Hepatocyte (in vitro differentiated cells): ENCODE measurements at regions not wholly inside any gene's neighbourhood (a gene's known extent, or its start where the extent isn't known, plus 50 kb on each side); places are given as distances from the start of the nearest gene placed in this dataset.

Experiments used
- DNase-seq: peaks from one replicate; pipeline ENCODE4 v3.0.0-alpha.2; 2016; ENCODE audit warnings: low spot score
- H2AFZ ChIP-seq: fragments of 200-600 bp; sonication (generic); 2 replicates; pipeline ENCODE4 v1.6.0; 2016; ENCODE audit warnings: antibody characterized with exemption, mild to moderate bottlenecking
- H3K27ac ChIP-seq: fragments of 200-600 bp; sonication (generic); 2 replicates; pipeline ENCODE4 v1.5.1; 2016; ENCODE audit warnings: mild to moderate bottlenecking
- H3K27me3 ChIP-seq: fragments of 200-600 bp; sonication (generic); 2 replicates; pipeline ENCODE4 v1.6.1; 2016
- H3K36me3 ChIP-seq: fragments of 200-600 bp; sonication (generic); replicated peaks from 2 replicates; pipeline ENCODE4 v1.5.1; 2016; ENCODE audit warnings: low read depth; ENCODE audit not compliant: insufficient read depth
- H3K4me1 ChIP-seq: fragments of 200-600 bp; sonication (generic); 2 replicates; pipeline ENCODE4 v1.5.1; 2016; ENCODE audit warnings: mild to moderate bottlenecking, moderate library complexity; ENCODE audit not compliant: insufficient read depth
- H3K4me2 ChIP-seq: fragments of 200-600 bp; sonication (generic); 2 replicates; pipeline ENCODE4 v1.6.0; 2016
- H3K4me3 ChIP-seq: fragments of 200-600 bp; sonication (generic); 2 replicates; pipeline ENCODE4 v1.5.1; 2016; ENCODE audit warnings: mild to moderate bottlenecking
- H3K79me2 ChIP-seq: fragments of 200-600 bp; sonication (generic); 2 replicates; pipeline ENCODE4 v1.6.0; 2017; ENCODE audit warnings: mild to moderate bottlenecking
- H3K9me2 ChIP-seq: fragments of 200-600 bp; sonication (generic); replicated peaks from 2 replicates; pipeline ENCODE4 v1.6.0; 2017; ENCODE audit warnings: mild to moderate bottlenecking; ENCODE audit not compliant: insufficient read depth
- H3K9me3 ChIP-seq: fragments of 200-600 bp; sonication (generic); 2 replicates; pipeline ENCODE4 v1.5.1; 2016; ENCODE audit warnings: low read depth, mild to moderate bottlenecking
- H4K20me1 ChIP-seq: fragments of 200-600 bp; sonication (generic); 2 replicates; pipeline ENCODE4 v1.6.0; 2016; ENCODE audit warnings: mild to moderate bottlenecking; ENCODE audit not compliant: insufficient read depth, poor library complexity, severe bottlenecking
- CTCF ChIP-seq: fragments of 200-600 bp; sonication (generic); IDR thresholded peaks from 2 replicates; pipeline ENCODE4 v1.5.1; 2016; ENCODE audit warnings: antibody characterized with exemption, mild to moderate bottlenecking; ENCODE audit not compliant: poor library complexity
- EZH2 ChIP-seq: fragments of 200-600 bp; sonication (generic); IDR thresholded peaks from 2 replicates; pipeline ENCODE4 v1.6.1; 2016; ENCODE audit warnings: antibody characterized with exemption, mild to moderate bottlenecking, borderline replicate concordance
- EZH2phosphoT487 ChIP-seq: fragments of 200-600 bp; sonication (generic); IDR thresholded peaks from one replicate; pipeline ENCODE4 v1.6.1; 2018; ENCODE audit warnings: antibody characterized with exemption, mild to moderate bottlenecking, low read depth, moderate library complexity; ENCODE audit not compliant: unreplicated experiment, severe bottlenecking
- WGBS: methylation state at CpG from one replicate; pipeline ENCODE4 v1.1.6; 2016; ENCODE audit warnings: low lambda C conversion rate; ENCODE audit errors: missing lambda C conversion rate; 5-methylcytosine and 5-hydroxymethylcytosine counted together

GRCh38 chr15:37359101-37359892 is 258.9 kb upstream of the MEIS2 start:
- no peak for TF ChIP-seq EZH2
- no peak for TF ChIP-seq CTCF
- TF ChIP-seq EZH2phosphoT487 = no peak
- Histone ChIP-seq H3K9me3 (no peaks in the 10 kb centered on the region), H3K27me3 (no peaks in the 10 kb centered on the region), H2AFZ (no peak overlapping the region), H4K20me1 (no peaks in the 10 kb centered on the region), H3K27ac (no peak overlapping the region), H3K4me3 (no peak overlapping the region), H3K9me2 (no peaks in the 10 kb centered on the region), H3K79me2 (no peaks in the 10 kb centered on the region), H3K4me2 (no peak overlapping the region), H3K4me1 (no peaks in the 10 kb centered on the region), H3K36me3 (no peaks in the 10 kb centered on the region)
- WGBS = 86% methylated on average over 8 of the region's 8 CpGs
- no peak for DNase-seq

- no peak overlapping the region for H2AFZ ChIP-seq
- H4K20me1 ChIP-seq = no peaks in the 10 kb centered on the region
- no peaks in the 10 kb centered on the region for H3K79me2 ChIP-seq
- no peak for DNase-seq
- TF ChIP-seq EZH2 = no peak
- no peak for TF ChIP-seq CTCF
- no peak for TF ChIP-seq EZH2phosphoT487
- no peaks in the 10 kb centered on the region for H3K36me3 ChIP-seq
- H3K4me3 ChIP-seq = no peak overlapping the region
- H3K27me3 ChIP-seq = no peaks in the 10 kb centered on the region
- H3K9me2 ChIP-seq = no peaks in the 10 kb centered on the region
- H3K4me1 ChIP-seq = no peaks in the 10 kb centered on the region
- no peak overlapping the region for H3K4me2 ChIP-seq
- H3K27ac ChIP-seq = no peak overlapping the region
- no peaks in the 10 kb centered on the region for H3K9me3 ChIP-seq
- 97% methylated on average over 6 of the region's 6 CpGs for WGBS
These were observed 259.5 kb upstream of the MEIS2 start for GRCh38 chr15:37359893-37360290.

DNA sequence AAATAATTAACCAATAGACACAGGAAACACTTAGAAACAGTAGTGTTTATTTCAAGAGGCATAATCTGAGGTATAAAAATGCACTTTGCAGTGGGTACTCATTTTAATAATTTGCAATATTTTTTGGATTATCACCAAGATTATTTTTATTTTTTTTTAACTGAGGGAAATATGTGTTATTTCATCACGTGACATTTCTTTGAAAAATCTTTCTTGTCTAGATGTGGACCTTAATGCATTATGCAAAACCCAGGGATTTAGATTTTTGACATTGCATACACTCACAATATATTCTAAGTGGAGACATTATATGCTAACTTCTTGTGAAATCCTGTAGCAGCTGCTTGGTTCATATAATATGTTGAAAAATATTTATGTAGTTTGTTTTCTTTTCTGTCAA is 260.4 kb upstream of the MEIS2 start:
- WGBS = 83% methylated on average over 1 of the region's 1 CpG
- Histone ChIP-seq H4K20me1 (no peaks in the 10 kb centered on the region), H3K79me2 (no peaks in the 10 kb centered on the region), H3K4me3 (no peak overlapping the region), H3K9me3 (no peaks in the 10 kb centered on the region), H3K36me3 (no peaks in the 10 kb centered on the region), H3K4me1 (no peaks in the 10 kb centered on the region), H3K27ac (no peak overlapping the region), H3K9me2 (no peaks in the 10 kb centered on the region), H2AFZ (no peak overlapping the region), H3K27me3 (no peaks in the 10 kb centered on the region), H3K4me2 (no peak overlapping the region)
- TF ChIP-seq CTCF (no peak), EZH2 (no peak), EZH2phosphoT487 (no peak)
- DNase-seq = no peak
